Body of pancreas (tissue), 4 donors: ENCODE measurements at regions not wholly inside any gene's neighbourhood (a gene's known extent, or its start where the extent isn't known, plus 50 kb on each side); places are given as distances from the start of the nearest gene placed in this dataset.

Experiments used
- POLR2A ChIP-seq, 3 donors: fragments of 450-650 bp; IDR thresholded peaks; one replicate each; pipeline ENCODE4 v1.6.1; 2016; ENCODE audit warnings: antibody characterized with exemption in 3 of 3, mild to moderate bottlenecking in 2 of 3
- TF ChIP-seq, protein P1 (sequence below), 7 experiments: fragments of 450-650 bp in 4 of 7; fragments of 200-600 bp in 3 of 7; sonication (generic) in 3 of 7; IDR thresholded peaks; one replicate each; pipeline ENCODE4 v1.5.1; 2016 to 2019; ENCODE audit warnings: antibody characterized with exemption in 7 of 7

DNA sequence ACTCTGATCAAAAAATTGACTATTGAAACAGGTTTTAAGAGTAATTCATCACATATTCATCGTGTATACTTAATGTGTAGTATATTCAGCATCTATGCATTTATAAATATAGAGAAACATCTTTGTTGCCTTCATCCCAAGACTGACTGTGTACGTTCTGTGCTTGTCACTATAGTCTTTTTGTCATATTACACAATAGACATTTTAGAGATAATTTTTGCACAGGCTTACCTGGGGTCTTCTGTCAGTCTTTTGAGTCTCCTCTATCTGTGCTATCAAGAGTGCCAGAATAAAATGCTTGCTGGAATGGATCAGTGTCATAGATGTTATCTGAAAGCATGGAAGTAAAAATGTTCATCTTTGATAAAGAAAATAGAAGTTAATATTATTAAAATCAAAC, 1047.7 kb upstream of the NRXN1 start:
- TF ChIP-seq, protein P1, sequence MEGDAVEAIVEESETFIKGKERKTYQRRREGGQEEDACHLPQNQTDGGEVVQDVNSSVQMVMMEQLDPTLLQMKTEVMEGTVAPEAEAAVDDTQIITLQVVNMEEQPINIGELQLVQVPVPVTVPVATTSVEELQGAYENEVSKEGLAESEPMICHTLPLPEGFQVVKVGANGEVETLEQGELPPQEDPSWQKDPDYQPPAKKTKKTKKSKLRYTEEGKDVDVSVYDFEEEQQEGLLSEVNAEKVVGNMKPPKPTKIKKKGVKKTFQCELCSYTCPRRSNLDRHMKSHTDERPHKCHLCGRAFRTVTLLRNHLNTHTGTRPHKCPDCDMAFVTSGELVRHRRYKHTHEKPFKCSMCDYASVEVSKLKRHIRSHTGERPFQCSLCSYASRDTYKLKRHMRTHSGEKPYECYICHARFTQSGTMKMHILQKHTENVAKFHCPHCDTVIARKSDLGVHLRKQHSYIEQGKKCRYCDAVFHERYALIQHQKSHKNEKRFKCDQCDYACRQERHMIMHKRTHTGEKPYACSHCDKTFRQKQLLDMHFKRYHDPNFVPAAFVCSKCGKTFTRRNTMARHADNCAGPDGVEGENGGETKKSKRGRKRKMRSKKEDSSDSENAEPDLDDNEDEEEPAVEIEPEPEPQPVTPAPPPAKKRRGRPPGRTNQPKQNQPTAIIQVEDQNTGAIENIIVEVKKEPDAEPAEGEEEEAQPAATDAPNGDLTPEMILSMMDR (IDR thresholded peaks at IDR 0.05): no peak
- TF ChIP-seq POLR2A (IDR thresholded peaks at IDR 0.05): no peak
